ENCODE measurements at regions not wholly inside any gene's neighbourhood (a gene's known extent, or its start where the extent isn't known, plus 50 kb on each side); places are given as distances from the start of the nearest gene placed in this dataset.

DNA sequence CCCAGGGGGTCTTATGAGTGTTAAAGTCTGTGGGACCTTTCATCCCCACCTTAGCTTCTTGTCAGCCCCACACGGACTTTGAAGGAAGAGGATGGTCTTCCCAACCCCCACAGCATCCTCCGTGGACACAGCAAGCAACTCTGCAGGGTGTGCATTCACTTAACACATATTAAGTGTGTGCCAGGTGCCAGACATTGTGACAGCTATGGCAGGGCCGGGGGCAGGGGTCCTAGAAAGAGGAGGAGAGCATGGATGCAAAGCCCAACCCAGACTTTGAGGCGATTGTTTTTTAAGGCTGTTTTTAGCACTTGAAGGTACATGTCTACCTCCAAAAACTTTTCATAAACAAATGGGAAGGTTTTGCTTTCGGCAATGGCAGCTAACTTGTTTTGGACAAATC, 121.6 kb upstream of the KCNG1 start:
- TF ChIP-seq, protein P1, sequence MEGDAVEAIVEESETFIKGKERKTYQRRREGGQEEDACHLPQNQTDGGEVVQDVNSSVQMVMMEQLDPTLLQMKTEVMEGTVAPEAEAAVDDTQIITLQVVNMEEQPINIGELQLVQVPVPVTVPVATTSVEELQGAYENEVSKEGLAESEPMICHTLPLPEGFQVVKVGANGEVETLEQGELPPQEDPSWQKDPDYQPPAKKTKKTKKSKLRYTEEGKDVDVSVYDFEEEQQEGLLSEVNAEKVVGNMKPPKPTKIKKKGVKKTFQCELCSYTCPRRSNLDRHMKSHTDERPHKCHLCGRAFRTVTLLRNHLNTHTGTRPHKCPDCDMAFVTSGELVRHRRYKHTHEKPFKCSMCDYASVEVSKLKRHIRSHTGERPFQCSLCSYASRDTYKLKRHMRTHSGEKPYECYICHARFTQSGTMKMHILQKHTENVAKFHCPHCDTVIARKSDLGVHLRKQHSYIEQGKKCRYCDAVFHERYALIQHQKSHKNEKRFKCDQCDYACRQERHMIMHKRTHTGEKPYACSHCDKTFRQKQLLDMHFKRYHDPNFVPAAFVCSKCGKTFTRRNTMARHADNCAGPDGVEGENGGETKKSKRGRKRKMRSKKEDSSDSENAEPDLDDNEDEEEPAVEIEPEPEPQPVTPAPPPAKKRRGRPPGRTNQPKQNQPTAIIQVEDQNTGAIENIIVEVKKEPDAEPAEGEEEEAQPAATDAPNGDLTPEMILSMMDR (conservative IDR thresholded peaks at IDR 0.05; ENCODE audit: low read length) = no peak
- no peak overlapping the region for H3K4me3 ChIP-seq (ENCODE audit: low read length)
- no peak for DNase-seq (ENCODE audit: low read depth)

DNA sequence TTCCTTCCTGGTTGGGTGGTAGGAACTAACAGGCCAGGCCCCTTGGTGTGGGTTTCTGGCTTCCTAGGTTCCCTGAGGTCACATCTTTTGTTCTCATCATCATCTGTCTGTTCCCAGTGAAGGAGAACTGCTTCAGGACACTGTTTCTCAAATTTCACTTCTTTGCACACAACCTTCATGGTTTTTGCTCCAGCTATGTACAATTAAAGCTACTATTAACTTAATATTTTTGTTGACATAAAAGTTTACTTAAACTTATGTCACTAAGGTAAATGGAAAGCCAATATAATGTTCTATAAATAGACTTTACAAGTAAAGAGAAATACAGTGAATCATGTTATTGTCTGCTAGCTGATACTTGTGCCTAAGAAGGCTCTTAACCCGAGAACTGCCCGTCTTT, 120.7 kb upstream of the KCNG1 start:
- TF ChIP-seq, protein P1 (conservative IDR thresholded peaks at IDR 0.05; ENCODE audit: low read length) = no peak
- H3K4me3 ChIP-seq (ENCODE audit: low read length) = no peak overlapping the region
- DNase-seq (ENCODE audit: low read depth) = no peak

DNA sequence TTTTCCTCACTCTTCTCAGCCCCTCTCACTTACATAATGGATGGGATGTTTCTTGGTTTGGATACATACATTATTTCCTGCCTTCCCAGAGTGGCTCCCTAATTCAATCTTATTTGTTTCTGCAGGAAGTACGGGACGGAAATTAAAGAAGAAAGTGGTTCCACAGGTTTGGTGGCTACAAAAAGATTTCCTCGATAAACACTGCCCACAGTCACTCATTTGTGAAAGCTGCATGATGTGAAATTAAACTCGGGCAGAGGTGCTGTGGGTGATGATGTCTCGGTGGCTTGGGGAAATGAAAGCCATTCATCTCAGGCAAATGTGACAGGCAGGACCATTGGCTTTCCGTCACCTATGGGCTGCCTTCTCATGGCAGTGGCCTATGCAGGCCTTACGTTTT, 119.5 kb upstream of the KCNG1 start:
- TF ChIP-seq, protein P1 (conservative IDR thresholded peaks at IDR 0.05; ENCODE audit: low read length) = no peak
- no peak for DNase-seq (ENCODE audit: low read depth)
- H3K4me3 ChIP-seq (ENCODE audit: low read length) = no peak overlapping the region

DNA sequence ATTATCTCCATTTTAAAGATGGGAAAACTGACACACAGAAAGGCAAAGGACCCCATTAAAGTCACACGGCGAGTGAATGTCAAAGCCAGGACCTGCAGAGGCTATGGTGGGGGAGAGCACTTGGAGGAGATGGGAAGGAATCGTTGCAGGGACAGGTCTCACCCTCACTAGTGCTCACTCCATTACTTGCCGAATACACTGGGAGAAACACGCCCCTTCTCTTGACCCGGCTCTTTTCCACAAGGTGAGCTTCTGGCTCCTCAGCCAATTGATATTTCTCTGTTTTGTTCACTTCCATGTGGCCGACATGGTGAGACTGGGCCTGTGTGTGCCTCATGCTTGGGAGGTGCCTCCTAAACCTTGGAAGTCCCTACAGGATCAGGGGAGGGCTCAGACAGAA, 117.8 kb upstream of the KCNG1 start:
- TF ChIP-seq, protein P1 (conservative IDR thresholded peaks at IDR 0.05; ENCODE audit: low read length) = no peak
- no peak overlapping the region for H3K4me3 ChIP-seq (ENCODE audit: low read length)
- no peak for DNase-seq (ENCODE audit: low read depth)

DNA sequence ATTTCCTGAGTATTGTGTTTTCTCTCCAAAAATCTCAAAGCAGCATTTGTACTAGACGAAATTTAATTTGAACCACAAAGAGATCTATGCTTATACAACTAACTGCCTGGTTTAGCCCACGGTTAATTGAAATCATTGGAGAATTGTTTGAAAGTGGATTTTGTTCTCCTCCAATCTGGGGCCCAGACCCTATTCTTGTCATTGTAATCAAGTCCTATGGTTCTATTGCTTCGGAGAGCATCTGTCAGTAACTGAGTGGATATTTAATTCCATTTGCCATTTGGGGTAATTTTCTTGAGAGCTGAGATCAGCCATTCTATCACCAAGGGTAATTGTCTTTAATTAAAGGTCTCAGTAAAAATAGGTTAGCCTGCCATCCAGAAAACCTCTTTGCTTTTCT, 117.0 kb upstream of the KCNG1 start:
- DNase-seq (ENCODE audit: low read depth) = no peak
- no peak overlapping the region for H3K4me3 ChIP-seq (ENCODE audit: low read length)
- TF ChIP-seq, protein P1 (conservative IDR thresholded peaks at IDR 0.05; ENCODE audit: low read length) = no peak

DNA sequence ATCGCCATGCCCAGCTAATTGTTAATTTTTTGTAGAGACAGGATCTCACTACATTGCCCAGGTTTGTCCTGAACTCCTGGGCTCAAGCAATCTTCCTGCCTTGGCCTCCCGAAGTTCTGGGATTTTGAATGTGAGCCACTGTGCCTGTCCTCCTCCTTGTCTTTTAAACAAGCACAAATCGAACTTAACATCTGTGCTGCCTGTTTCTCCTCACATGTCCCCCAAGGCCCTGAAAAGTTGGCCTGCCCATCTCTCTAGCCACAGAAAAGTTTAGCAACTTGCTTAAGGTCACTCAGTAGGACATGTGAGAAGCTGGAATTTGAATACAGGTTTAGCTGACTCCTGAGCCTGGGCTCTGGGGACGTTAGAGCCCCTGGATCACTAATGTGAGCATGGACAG, 115.7 kb upstream of the KCNG1 start:
- TF ChIP-seq, protein P1 (conservative IDR thresholded peaks at IDR 0.05; ENCODE audit: low read length) = no peak
- DNase-seq (ENCODE audit: low read depth) = no peak
- no peak overlapping the region for H3K4me3 ChIP-seq (ENCODE audit: low read length)

DNA sequence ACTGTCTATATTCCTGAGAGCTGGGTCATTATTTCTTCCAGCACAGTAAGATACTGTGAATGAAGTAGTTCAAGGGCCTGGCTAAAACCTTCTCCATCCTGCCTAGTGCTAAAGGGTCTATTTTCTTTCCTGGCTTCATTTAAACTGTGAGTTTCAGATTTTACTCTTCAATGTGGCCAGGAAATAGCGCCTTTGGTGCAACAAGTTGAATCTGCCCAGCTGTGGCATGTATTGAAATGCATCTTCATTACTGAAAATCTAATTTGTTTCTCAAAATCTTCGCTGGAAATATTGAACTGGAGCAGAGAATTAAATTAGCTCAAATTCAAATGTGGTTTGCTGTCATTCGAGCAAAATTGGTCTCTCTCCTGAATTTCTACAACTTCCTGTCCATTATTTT, 114.6 kb upstream of the KCNG1 start:
- DNase-seq (ENCODE audit: low read depth) = no peak
- H3K4me3 ChIP-seq (ENCODE audit: low read length) = no peak overlapping the region
- TF ChIP-seq, protein P1 (conservative IDR thresholded peaks at IDR 0.05; ENCODE audit: low read length) = no peak
